SU-DHL-6 (cell line): ENCODE measurements at regions not wholly inside any gene's neighbourhood (a gene's known extent, or its start where the extent isn't known, plus 50 kb on each side); places are given as distances from the start of the nearest gene placed in this dataset.

Experiments
- H2AFZ ChIP-seq: fragments of 200-600 bp; sonication (generic); 2 replicates; pipeline ENCODE4 v1.6.1; 2014; ENCODE audit warnings: low read depth, mild to moderate bottlenecking, moderate library complexity, mixed read lengths, antibody characterized with exemption, low read length; ENCODE audit not compliant: severe bottlenecking
- H3F3A ChIP-seq: fragments of 200-600 bp; shearing (Covaris generic); 2 replicates; pipeline ENCODE4 v1.6.0; 2016; ENCODE audit warnings: antibody characterized with exemption, mild to moderate bottlenecking; ENCODE audit not compliant: insufficient read depth
- H3K27ac ChIP-seq: fragments of 200-600 bp; sonication (generic); 2 replicates; pipeline ENCODE4 v1.5.1; 2016; ENCODE audit warnings: low read depth, mild to moderate bottlenecking, low read length, moderate library complexity, mixed read lengths
- H3K27me3 ChIP-seq: fragments of 200-600 bp; sonication (generic), shearing (Covaris generic); 2 replicates; pipeline ENCODE4 v1.6.0; 2014; ENCODE audit warnings: mild to moderate bottlenecking, low read length
- H3K36me3 ChIP-seq: fragments of 200-600 bp; sonication (generic); 2 replicates; pipeline ENCODE4 v1.6.1; 2014; ENCODE audit warnings: mild to moderate bottlenecking, low read length, mixed read lengths
- H3K4me2 ChIP-seq: fragments of 300-600, 200-600 bp; shearing (Covaris generic), sonication (generic); 2 replicates; pipeline ENCODE4 v1.6.0; 2014; ENCODE audit warnings: low read length, low read depth, mild to moderate bottlenecking; ENCODE audit not compliant: poor library complexity, severe bottlenecking
- H3K4me3 ChIP-seq: fragments of 200-600 bp; sonication (generic); 2 replicates; pipeline ENCODE4 v1.5.1; 2014; ENCODE audit warnings: antibody characterized with exemption, low read length, mild to moderate bottlenecking, mixed read lengths; ENCODE audit not compliant: insufficient read depth, poor library complexity, severe bottlenecking
- H3K79me2 ChIP-seq: fragments of 200-600 bp; sonication (generic); 2 replicates; pipeline ENCODE4 v1.6.1; 2014; ENCODE audit warnings: mild to moderate bottlenecking, low read length, moderate library complexity; ENCODE audit not compliant: insufficient read depth
- H3K9ac ChIP-seq: fragments of 200-600 bp; sonication (generic); 2 replicates; pipeline ENCODE4 v1.7.0; 2014; ENCODE audit warnings: mild to moderate bottlenecking, low read length
- H3K9me2 ChIP-seq: fragments of 200-600 bp; sonication (generic); replicated peaks from 2 replicates; pipeline ENCODE4 v1.6.1; 2014; ENCODE audit warnings: low read length; ENCODE audit not compliant: insufficient read depth
- H3K9me3 ChIP-seq: fragments of 200-600 bp; sonication (generic); 2 replicates; pipeline ENCODE4 v1.6.1; 2014; ENCODE audit warnings: low read length, mixed read lengths; ENCODE audit not compliant: insufficient read depth
- H4K20me1 ChIP-seq: fragments of 200-600 bp; sonication (generic); 2 replicates; pipeline ENCODE4 v1.6.1; 2014; ENCODE audit warnings: low read depth, mild to moderate bottlenecking, antibody characterized with exemption, low read length, moderate library complexity, mixed read lengths
- CTCF ChIP-seq: fragments of 200-600 bp; sonication (generic); IDR thresholded peaks from one replicate; pipeline ENCODE4 v1.5.1; 2017; ENCODE audit warnings: antibody characterized with exemption, mild to moderate bottlenecking, low read length, moderate library complexity; ENCODE audit not compliant: insufficient read depth, poor library complexity, severe bottlenecking
- EZH2phosphoT487 ChIP-seq: fragments of 200-600 bp; sonication (generic), shearing (Covaris generic); conservative IDR thresholded peaks from 2 replicates; pipeline ENCODE4 v1.6.1; 2018; ENCODE audit warnings: mild to moderate bottlenecking, antibody characterized with exemption, low read length, moderate library complexity, mixed read lengths

- no peaks in the 10 kb centered on the region for H3K36me3 ChIP-seq
- no peak overlapping the region for H3K4me2 ChIP-seq
- H3K9me3 ChIP-seq = no peaks in the 10 kb centered on the region
- H3K27me3 ChIP-seq = no peaks in the 10 kb centered on the region
- no peaks in the 10 kb centered on the region for H3F3A ChIP-seq
- H3K79me2 ChIP-seq = no peaks in the 10 kb centered on the region
- TF ChIP-seq CTCF (no peak), EZH2phosphoT487 (no peak)
- H4K20me1 ChIP-seq = no peaks in the 10 kb centered on the region
- H3K9me2 ChIP-seq = no peaks in the 10 kb centered on the region
- no peak overlapping the region for H2AFZ ChIP-seq
- H3K4me3 ChIP-seq = no peak overlapping the region
- H3K9ac ChIP-seq = no peak overlapping the region
- H3K27ac ChIP-seq = no peak overlapping the region
Observed at GRCh38 chr1:68633141-68633919, 136.4 kb upstream of the DEPDC1 start.

- Histone ChIP-seq H3K27me3 (no peaks in the 10 kb centered on the region), H4K20me1 (no peaks in the 10 kb centered on the region), H3K4me3 (no peak overlapping the region), H3F3A (no peaks in the 10 kb centered on the region), H3K27ac (no peak overlapping the region), H2AFZ (no peak overlapping the region), H3K9me2 (no peaks in the 10 kb centered on the region), H3K36me3 (no peaks in the 10 kb centered on the region), H3K79me2 (no peaks in the 10 kb centered on the region), H3K4me2 (no peak overlapping the region), H3K9ac (no peak overlapping the region), H3K9me3 (no peaks in the 10 kb centered on the region)
- TF ChIP-seq EZH2phosphoT487 (no peak), CTCF (no peak)
Observed at GRCh38 chr1:68644504-68644903, 147.6 kb upstream of the DEPDC1 start.

GRCh38 chr1:68651115-68651514, 154.2 kb upstream of the DEPDC1 start:
- Histone ChIP-seq H3K4me2 (no peak overlapping the region), H4K20me1 (no peaks in the 10 kb centered on the region), H3K9ac (no peak overlapping the region), H3K27me3 (no peaks in the 10 kb centered on the region), H3K9me3 (no peaks in the 10 kb centered on the region), H3K4me3 (no peak overlapping the region), H3K27ac (no peak overlapping the region), H2AFZ (no peak overlapping the region), H3K36me3 (no peaks in the 10 kb centered on the region), H3F3A (no peaks in the 10 kb centered on the region), H3K9me2 (no peaks in the 10 kb centered on the region), H3K79me2 (no peaks in the 10 kb centered on the region)
- TF ChIP-seq EZH2phosphoT487 = no peak
- no peak for TF ChIP-seq CTCF
